Choroid plexus epithelial cell (primary cell): ENCODE measurements at regions not wholly inside any gene's neighbourhood (a gene's known extent, or its start where the extent isn't known, plus 50 kb on each side); places are given as distances from the start of the nearest gene placed in this dataset.

Experiments used
- DNase-seq: peaks from one replicate; pipeline ENCODE4 v3.0.0-alpha.2; 2010; ENCODE audit warnings: low read depth
- H3K4me3 ChIP-seq: 2 replicates; pipeline ENCODE4 v1.5.1; 2011; ENCODE audit warnings: low read depth, mild to moderate bottlenecking, control low read depth, low read length, moderate library complexity
- CTCF ChIP-seq: conservative IDR thresholded peaks from 2 replicates; pipeline ENCODE4 v1.5.1; 2011; ENCODE audit warnings: low read depth, mild to moderate bottlenecking, control low read depth, inconsistent platforms, low read length, moderate library complexity

GRCh38 chr2:59385971-59386370 is 1144.8 kb upstream of the FANCL start:
- no peak for DNase-seq
- no peak overlapping the region for H3K4me3 ChIP-seq
- no peak for TF ChIP-seq CTCF

- TF ChIP-seq CTCF = no peak
- H3K4me3 ChIP-seq = no peak overlapping the region
- no peak for DNase-seq
Measured at GRCh38 chr2:59383473-59383872, 1142.3 kb upstream of the FANCL start.

- no peak for TF ChIP-seq CTCF
- no peak overlapping the region for H3K4me3 ChIP-seq
- no peak for DNase-seq
Measured at GRCh38 chr2:59378127-59378526, 1137.0 kb upstream of the FANCL start.

GRCh38 chr2:59366288-59366687 is 1125.2 kb upstream of the FANCL start:
- TF ChIP-seq CTCF = no peak
- DNase-seq = no peak
- no peak overlapping the region for H3K4me3 ChIP-seq

- TF ChIP-seq CTCF = no peak
- DNase-seq = no peak
- no peak overlapping the region for H3K4me3 ChIP-seq
Measured at GRCh38 chr2:59354498-59354897, 1113.4 kb upstream of the FANCL start.

GRCh38 chr2:59353306-59353921 is 1112.3 kb upstream of the FANCL start:
- no peak overlapping the region for H3K4me3 ChIP-seq
- no peak for TF ChIP-seq CTCF
- no peak for DNase-seq

- H3K4me3 ChIP-seq = no peak overlapping the region
- no peak for DNase-seq
- no peak for TF ChIP-seq CTCF
Measured at GRCh38 chr2:59342166-59342565, 1101.0 kb upstream of the FANCL start.
